Muscle of leg (tissue), 3 donors: ENCODE measurements at regions not wholly inside any gene's neighbourhood (a gene's known extent, or its start where the extent isn't known, plus 50 kb on each side); places are given as distances from the start of the nearest gene placed in this dataset.
A peak's percentile ranks its signal among the peaks of the same experiment; 100 is the strongest.

Experiments used
- DNase-seq: peaks from one replicate; pipeline ENCODE4 v3.0.0; 2013
- H3K27ac ChIP-seq: one replicate; pipeline ENCODE4 v1.5.1; 2013; ENCODE audit warnings: mild to moderate bottlenecking, low read length, control low read depth
- H3K27me3 ChIP-seq: one replicate; pipeline ENCODE4 v1.6.1; 2013; ENCODE audit warnings: low read length; ENCODE audit not compliant: control insufficient read depth, insufficient read depth
- H3K36me3 ChIP-seq: one replicate; pipeline ENCODE4 v1.6.1; 2013; ENCODE audit warnings: low read length; ENCODE audit not compliant: control insufficient read depth, insufficient read depth
- H3K4me1 ChIP-seq: one replicate; pipeline ENCODE4 v1.6.1; 2013; ENCODE audit warnings: low read length; ENCODE audit not compliant: control insufficient read depth, insufficient read depth
- H3K4me3 ChIP-seq: one replicate; pipeline ENCODE4 v1.5.1; 2013; ENCODE audit warnings: low read length, control low read depth
- H3K9me3 ChIP-seq: replicated peaks from 2 replicates; pipeline ENCODE4 v1.6.1; 2013; ENCODE audit warnings: low read depth, low read length; ENCODE audit not compliant: control insufficient read depth
- whole genome bisulfite sequencing: methylation state at CpG from one replicate; pipeline ENCODE4 v1.1.5; 2013; ENCODE audit warnings: missing lambda C conversion rate; ENCODE audit not compliant: insufficient coverage; 5-methylcytosine and 5-hydroxymethylcytosine counted together

DNA sequence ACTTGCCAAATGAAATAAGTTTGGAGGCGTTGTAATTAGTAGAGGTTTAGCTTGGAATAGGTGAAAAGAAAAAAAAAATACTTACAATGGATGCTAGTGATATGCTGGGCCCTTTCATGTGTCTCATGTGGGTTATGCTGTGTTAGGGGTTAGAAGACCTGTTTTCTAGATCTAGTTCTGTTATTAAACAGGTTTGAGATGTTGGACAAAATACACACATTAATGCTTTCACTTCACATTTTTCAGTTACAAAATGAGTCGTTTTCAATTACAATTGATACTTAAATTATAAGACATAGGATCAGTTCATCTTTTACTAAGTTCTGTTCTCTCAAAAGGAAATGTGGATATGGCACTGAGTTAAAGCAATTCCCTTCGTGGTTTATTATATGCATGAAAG is 509.8 kb downstream of the EPM2A start:
- no peak overlapping the region for H3K27ac ChIP-seq
- no peak overlapping the region for H3K4me3 ChIP-seq
- no peaks in the 10 kb centered on the region for H3K4me1 ChIP-seq
- WGBS, result 86% methylated on average over 1 of the region's 3 CpGs
- no peaks in the 10 kb centered on the region for H3K36me3 ChIP-seq
- no peaks in the 10 kb centered on the region for H3K27me3 ChIP-seq
- no peak for DNase-seq
- H3K9me3 ChIP-seq, result no peaks in the 10 kb centered on the region

DNA sequence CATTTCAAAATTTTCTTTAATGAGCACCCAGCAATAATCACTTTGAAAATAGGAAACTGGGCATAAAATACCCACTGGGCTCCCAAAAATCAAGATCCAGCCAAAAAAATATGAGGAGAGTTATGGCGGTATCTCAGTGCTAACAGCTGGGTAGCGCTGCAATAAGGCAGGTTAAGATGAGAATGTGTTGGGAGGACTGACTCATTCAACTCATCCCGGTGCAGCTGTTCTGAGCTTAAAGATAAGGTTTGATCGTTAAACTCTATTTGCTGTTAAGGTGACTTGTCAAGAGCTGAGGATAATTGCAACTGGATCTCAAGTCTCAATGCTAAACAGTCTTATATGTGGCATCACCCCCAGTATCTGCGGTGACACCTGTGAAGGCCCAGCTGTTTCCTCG is 507.7 kb downstream of the EPM2A start:
- H3K4me1 ChIP-seq, result no peaks in the 10 kb centered on the region
- 74% methylated on average over 4 of the region's 6 CpGs for WGBS

DNA sequence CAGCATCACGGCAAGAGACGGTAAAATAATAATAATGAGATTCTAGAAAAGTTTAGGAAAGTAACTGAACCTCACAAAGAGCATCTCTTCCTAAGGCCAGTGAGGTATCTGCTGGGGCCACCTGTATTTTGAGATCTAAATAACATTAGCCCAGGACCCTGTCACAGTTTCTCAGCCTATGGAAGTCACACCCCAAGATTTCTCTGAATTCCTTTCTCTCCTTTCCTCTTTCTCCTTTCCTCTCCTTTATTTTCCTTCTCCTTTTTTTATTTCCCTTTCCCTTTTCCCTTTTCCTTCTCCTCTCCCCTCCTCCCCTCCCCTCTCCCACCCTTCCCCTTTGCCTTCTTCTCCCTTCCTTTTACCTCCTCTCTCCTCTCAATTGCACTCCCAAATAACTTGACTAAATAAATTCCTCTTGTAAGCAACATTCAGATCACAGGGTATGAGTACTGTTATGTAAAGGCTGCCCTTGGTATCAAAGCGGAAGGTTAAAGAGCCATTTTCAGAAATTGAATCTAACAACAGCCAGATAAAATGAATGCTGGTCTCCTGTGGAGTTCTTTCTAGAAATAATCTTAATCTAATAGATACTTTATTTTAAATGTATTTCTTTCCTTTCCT is 506.2 kb downstream of the EPM2A start:
- H3K9me3 ChIP-seq, result no peaks in the 10 kb centered on the region
- no peak overlapping the region for H3K4me3 ChIP-seq
- H3K36me3 ChIP-seq, result no peaks in the 10 kb centered on the region
- H3K4me1 ChIP-seq, result no peaks in the 10 kb centered on the region
- no CpG with 5 or more reads among the region's 3 CpGs for WGBS
- H3K27me3 ChIP-seq, result no peaks in the 10 kb centered on the region
- no peak for DNase-seq
- H3K27ac ChIP-seq, result no peak overlapping the region

More for the DNA sequence above, 507.7 kb downstream of the EPM2A start:
- H3K27ac ChIP-seq, result no peak overlapping the region
- H3K9me3 ChIP-seq, result no peaks in the 10 kb centered on the region
- no peaks in the 10 kb centered on the region for H3K27me3 ChIP-seq
- no peak overlapping the region for H3K4me3 ChIP-seq
- H3K36me3 ChIP-seq, result no peaks in the 10 kb centered on the region
- no peak for DNase-seq

DNA sequence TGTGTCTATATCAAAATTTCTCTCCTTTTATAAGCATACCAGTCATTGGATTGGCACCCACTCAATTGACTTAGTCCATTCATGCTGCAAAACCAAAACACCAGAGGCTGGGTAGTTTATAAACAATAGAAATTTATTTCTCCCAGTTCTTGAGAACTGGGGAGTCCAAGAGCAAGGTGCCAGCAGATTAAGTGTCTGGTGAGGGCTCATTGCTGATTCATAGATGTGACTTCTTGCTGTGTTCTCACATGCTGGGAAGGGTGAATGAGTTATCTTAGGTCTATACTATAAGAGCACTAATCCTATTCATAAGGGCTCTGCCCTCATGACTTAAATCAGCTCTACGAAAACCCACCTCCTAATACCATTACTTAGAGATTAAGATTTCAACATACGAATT is 501.4 kb downstream of the EPM2A start:
- H3K4me1 ChIP-seq, result no peaks in the 10 kb centered on the region
- no peak for DNase-seq
- WGBS, result 92% methylated on average over 2 of the region's 2 CpGs
- no peaks in the 10 kb centered on the region for H3K27me3 ChIP-seq
- H3K27ac ChIP-seq, result no peak overlapping the region
- no peaks in the 10 kb centered on the region for H3K9me3 ChIP-seq
- no peaks in the 10 kb centered on the region for H3K36me3 ChIP-seq
- H3K4me3 ChIP-seq, result no peak overlapping the region

DNA sequence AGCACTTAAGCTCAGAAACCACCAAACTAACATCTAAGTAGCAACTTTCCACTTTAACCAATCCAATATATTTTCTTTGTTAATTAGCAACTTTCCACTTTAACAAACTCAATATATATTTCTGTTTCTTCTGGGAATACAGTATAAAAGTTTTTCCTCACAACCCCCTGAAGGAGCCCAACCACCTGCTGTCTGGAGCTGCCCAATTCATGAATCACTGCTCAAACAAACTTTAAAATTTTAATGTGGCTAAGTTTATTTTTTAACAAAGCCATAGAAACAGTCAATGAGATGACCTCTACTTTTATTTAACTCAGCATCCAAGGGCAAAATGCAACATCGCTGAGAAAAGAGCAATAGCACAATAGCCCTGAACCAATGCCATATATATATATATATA is 500.1 kb downstream of the EPM2A start:
- Histone ChIP-seq H3K27ac (no peak overlapping the region), H3K27me3 (no peaks in the 10 kb centered on the region), H3K9me3 (no peaks in the 10 kb centered on the region), H3K4me3 (no peak overlapping the region), H3K36me3 (no peaks in the 10 kb centered on the region), H3K4me1 (no peaks in the 10 kb centered on the region)
- no CpG with 5 or more reads among the region's 1 CpG for WGBS
- DNase-seq, result no peak

DNA sequence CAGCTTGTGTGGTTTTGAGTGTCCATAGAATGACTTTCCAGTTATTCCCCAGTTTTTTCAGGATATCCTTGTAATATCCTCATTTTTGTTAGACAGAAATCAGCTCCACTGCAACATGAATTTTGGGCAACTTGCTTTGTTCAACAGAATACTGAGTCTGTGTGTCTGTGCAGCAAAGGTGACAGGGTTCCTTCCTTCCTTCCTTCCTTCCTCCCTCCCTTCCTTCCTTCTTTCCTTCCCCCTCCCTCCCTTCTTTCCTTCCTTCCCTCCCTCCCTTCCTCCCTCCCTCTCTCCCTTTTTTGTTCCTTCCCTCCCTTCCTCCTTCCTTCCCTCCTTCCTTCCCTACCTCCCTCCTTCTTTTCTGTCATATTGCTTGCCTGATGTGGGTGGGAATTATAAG is 496.5 kb downstream of the EPM2A start:
- Histone ChIP-seq H3K27me3 (no peaks in the 10 kb centered on the region), H3K4me3 (no peak overlapping the region), H3K4me1 (no peaks in the 10 kb centered on the region), H3K27ac (no peak overlapping the region), H3K9me3 (no peaks in the 10 kb centered on the region), H3K36me3 (no peaks in the 10 kb centered on the region)
- no peak for DNase-seq

DNA sequence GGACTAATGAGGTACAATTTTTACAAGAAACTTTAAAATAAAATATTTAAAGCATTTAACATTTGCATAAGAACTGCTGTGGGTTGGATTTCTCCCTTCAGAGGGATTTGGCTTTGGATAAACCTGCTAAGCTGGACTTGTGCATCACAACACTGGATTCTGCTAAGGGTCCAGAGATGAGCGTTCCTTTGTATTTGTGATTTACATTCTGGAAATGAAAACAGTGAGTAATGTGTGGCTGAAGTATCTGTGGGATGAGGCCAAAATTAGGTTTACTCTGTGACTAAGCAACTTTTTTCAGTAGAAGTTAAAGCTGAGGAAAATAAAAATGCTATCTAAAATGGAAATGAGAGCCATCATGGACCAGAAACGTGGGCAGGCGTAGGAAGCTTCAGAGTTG is 494.3 kb downstream of the EPM2A start:
- Histone ChIP-seq H3K4me1 (peaks cover 3% of the 10 kb centered on the region), H3K27ac (no peak overlapping the region), H3K27me3 (no peaks in the 10 kb centered on the region), H3K4me3 (no peak overlapping the region), H3K9me3 (no peaks in the 10 kb centered on the region), H3K36me3 (no peaks in the 10 kb centered on the region)
- peak; percentile 71 for DNase-seq
- whole genome bisulfite sequencing, result 50% methylated on average over 3 of the region's 3 CpGs

DNA sequence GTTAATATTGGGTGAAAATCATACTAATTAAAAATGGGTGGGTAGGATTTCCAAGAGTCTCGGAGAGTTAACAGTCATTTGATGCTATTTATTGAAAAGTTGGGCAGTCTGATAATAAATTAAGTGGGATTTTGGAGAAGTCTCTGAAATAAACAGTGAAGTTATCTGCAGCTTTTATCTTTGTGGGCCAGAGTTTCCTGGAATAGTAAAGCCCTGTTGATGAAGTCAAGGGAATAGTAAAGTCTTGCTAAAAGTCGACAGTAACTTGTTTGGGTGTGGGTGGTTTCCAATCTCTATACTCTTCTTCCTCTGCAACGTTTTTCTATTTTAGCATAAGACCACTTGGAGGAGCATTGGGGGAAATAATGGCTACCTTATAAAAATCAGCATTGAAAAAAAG is 493.6 kb downstream of the EPM2A start:
- 71% methylated on average over 1 of the region's 3 CpGs for WGBS

DNA sequence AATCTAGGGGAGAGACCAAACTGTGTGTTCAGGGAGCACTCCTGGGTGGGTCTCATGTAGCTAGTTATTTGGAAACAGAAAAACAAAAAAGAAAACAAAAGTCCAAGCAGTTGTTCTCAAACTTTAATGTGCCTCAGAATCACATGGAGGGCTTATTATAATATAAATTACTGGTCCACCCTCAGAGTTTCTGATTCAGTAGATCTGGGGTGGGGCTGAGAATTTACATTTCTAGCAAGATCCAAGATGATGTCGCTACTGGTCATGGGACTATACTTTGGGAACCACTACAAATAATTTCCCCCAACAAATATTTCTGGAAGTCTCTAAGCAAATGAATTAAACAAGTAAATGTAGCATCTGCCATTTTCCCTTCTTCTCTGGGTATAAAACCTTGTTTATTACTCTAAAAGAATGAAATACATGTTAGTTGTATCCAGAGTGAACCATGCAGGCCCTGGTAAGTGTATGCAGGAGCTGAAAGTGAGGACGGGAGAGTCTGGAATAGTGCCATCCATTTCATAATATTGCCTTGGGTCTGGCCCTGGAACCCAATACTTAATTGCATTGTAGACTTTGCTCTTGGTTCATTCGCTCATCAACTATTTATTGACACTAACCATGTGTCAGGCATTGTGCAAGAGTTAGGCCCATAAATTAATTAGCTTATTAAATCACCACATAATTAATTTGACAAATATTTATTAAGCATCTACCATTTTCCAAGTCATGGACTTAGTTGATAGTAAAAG is 490.8 kb downstream of the EPM2A start:
- WGBS, result 80% methylated on average over 1 of the region's 3 CpGs
- Histone ChIP-seq H3K9me3 (no peaks in the 10 kb centered on the region), H3K4me3 (no peak overlapping the region), H3K4me1 (peaks cover 3% of the 10 kb centered on the region), H3K27me3 (no peaks in the 10 kb centered on the region), H3K36me3 (no peaks in the 10 kb centered on the region), H3K27ac (no peak overlapping the region)
- DNase-seq, result no peak

More for the DNA sequence above, 493.6 kb downstream of the EPM2A start:
- no peak for DNase-seq
- Histone ChIP-seq H3K36me3 (no peaks in the 10 kb centered on the region), H3K27me3 (no peaks in the 10 kb centered on the region), H3K9me3 (no peaks in the 10 kb centered on the region), H3K4me1 (peaks cover 3% of the 10 kb centered on the region), H3K27ac (no peak overlapping the region), H3K4me3 (no peak overlapping the region)

DNA sequence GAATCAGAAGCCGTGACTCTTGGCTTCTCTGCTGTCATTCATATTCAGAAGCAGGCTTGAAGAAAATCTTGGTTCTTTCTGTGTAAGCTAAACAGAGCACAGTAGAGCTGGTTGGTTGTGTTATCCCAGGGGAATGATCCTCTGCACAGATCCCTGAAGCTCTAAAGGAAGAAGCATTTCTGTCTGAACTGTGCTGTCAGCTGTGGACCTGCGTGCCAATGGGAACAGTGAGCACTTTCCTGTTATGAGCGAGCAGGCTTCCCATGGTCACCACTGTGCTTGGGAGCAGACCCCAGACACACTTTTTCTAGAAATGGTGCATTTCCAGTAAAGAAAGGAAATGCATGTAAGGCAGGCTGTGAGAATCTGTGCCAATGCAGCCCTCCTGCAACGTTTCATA is 490.2 kb downstream of the EPM2A start:
- Histone ChIP-seq H3K27me3 (no peaks in the 10 kb centered on the region), H3K4me3 (no peak overlapping the region), H3K27ac (no peak overlapping the region), H3K9me3 (no peaks in the 10 kb centered on the region), H3K4me1 (peaks cover 3% of the 10 kb centered on the region), H3K36me3 (no peaks in the 10 kb centered on the region)
- DNase-seq, result peak; percentile 30
- WGBS, result 80% methylated on average over 1 of the region's 4 CpGs
